Lung (tissue), 11 donors: ENCODE measurements at regions not wholly inside any gene's neighbourhood (a gene's known extent, or its start where the extent isn't known, plus 50 kb on each side); places are given as distances from the start of the nearest gene placed in this dataset.
A peak's percentile ranks its signal among the peaks of the same experiment; 100 is the strongest.
"Not testable (repeated sequence)": the region's sequence is repeated elsewhere in the genome, so short reads cannot be mapped to it uniquely, and the experiment has no call there.

Source experiments
- ATAC-seq: fragments of 200-7000 bp; cut with Tn5 transposase; one replicate; pipeline ENCODE4 v1.9.1; 2020; ENCODE audit warnings: moderate number of reproducible peaks; ENCODE audit not compliant: insufficient read depth, low FRiP score
- DNase-seq, 3 donors: peaks; one replicate each; pipeline ENCODE4 v3.0.0-alpha.2; 2013 to 2017
- H3K27ac ChIP-seq, 2 donors: one replicate each; pipeline ENCODE4 v1.5.1; 2013; ENCODE audit warnings: mild to moderate bottlenecking in 2 of 2, moderate library complexity in 2 of 2, control low read depth in 1 of 2, inconsistent platforms in 1 of 2, low read depth in 1 of 2, low read length in 1 of 2
- H3K27me3 ChIP-seq, 3 donors: one replicate each; pipeline ENCODE4 v1.5.1; 2013; ENCODE audit warnings: low read length in 2 of 3; ENCODE audit not compliant: control insufficient read depth in 3 of 3, insufficient read depth in 3 of 3
- H3K36me3 ChIP-seq, 4 donors: one replicate each; pipeline ENCODE4 v1.5.1; 2013; ENCODE audit warnings: low read length in 4 of 4, mild to moderate bottlenecking in 1 of 4, moderate library complexity in 1 of 4; ENCODE audit not compliant: control insufficient read depth in 4 of 4, insufficient read depth in 4 of 4
- H3K4me1 ChIP-seq, 5 donors: one replicate each; pipeline ENCODE4 v1.5.1; 2013; ENCODE audit warnings: low read length in 5 of 5, mild to moderate bottlenecking in 2 of 5, moderate library complexity in 1 of 5; ENCODE audit not compliant: control insufficient read depth in 5 of 5, insufficient read depth in 5 of 5
- H3K4me3 ChIP-seq: one replicate; pipeline ENCODE4 v1.5.1; 2013; ENCODE audit warnings: mild to moderate bottlenecking, control low read depth, moderate library complexity
- H3K9ac ChIP-seq, 2 donors: one replicate each; pipeline ENCODE4 v1.5.1; 2013; ENCODE audit warnings: low read length in 2 of 2, control low read depth in 1 of 2; ENCODE audit not compliant: insufficient read depth in 1 of 2
- H3K9me3 ChIP-seq, 4 donors: one replicate each; pipeline ENCODE4 v1.5.1; 2013; ENCODE audit warnings: low read length in 3 of 4, mild to moderate bottlenecking in 1 of 4, moderate library complexity in 1 of 4; ENCODE audit not compliant: control insufficient read depth in 4 of 4, insufficient read depth in 3 of 4
- WGBS, 2 donors: extraction: QIAGEN DNeasy Blood & Tissue Kit; methylation state at CpG; one replicate each; pipeline ENCODE4 v1.1.7; 2013; 5-methylcytosine and 5-hydroxymethylcytosine counted together
- TF ChIP-seq, protein P1 (sequence below): IDR thresholded peaks from 2 replicates; pipeline ENCODE4 v1.5.1; 2012; ENCODE audit warnings: mild to moderate bottlenecking; ENCODE audit errors: control extremely low read depth, extremely low read depth
- donor health status: control.
- donor health status: control.
- donor health status: Bipolar disorder and iron deficiency.
- donor health status: healthy.
- donor health status: DM: yes; HTN: yes; CAD: no.

DNA sequence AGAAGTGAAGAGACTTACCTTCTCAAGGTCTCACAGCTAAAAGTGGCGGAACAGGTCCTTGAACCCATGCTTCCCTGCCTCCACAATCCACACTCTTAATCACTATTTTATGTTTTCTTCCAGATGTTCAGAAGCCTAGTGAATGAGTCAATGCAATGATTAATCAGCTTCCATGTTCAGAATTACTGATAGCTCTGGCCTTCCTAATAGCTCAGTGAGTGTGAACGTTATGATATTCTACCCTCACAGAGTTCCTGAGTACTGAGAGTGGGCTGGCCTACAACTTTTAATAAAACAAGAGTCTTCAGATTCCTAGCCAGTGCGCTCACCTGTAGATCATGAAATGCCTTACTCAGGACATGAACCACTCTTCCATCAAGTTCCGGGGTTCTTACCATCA lies 443.0 kb upstream of the ADAMTS9 start:
- H3K4me1 ChIP-seq, result no peaks in the 10 kb centered on the region
- DNase-seq (no peak), ATAC-seq (no peak)
- no peaks in the 10 kb centered on the region for H3K27me3 ChIP-seq
- no peak overlapping the region for H3K9ac ChIP-seq
- H3K4me3 ChIP-seq, result no peak overlapping the region
- no peak overlapping the region for H3K27ac ChIP-seq
- no peaks in the 10 kb centered on the region for H3K9me3 ChIP-seq
- TF ChIP-seq, protein P1, sequence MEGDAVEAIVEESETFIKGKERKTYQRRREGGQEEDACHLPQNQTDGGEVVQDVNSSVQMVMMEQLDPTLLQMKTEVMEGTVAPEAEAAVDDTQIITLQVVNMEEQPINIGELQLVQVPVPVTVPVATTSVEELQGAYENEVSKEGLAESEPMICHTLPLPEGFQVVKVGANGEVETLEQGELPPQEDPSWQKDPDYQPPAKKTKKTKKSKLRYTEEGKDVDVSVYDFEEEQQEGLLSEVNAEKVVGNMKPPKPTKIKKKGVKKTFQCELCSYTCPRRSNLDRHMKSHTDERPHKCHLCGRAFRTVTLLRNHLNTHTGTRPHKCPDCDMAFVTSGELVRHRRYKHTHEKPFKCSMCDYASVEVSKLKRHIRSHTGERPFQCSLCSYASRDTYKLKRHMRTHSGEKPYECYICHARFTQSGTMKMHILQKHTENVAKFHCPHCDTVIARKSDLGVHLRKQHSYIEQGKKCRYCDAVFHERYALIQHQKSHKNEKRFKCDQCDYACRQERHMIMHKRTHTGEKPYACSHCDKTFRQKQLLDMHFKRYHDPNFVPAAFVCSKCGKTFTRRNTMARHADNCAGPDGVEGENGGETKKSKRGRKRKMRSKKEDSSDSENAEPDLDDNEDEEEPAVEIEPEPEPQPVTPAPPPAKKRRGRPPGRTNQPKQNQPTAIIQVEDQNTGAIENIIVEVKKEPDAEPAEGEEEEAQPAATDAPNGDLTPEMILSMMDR, result no peak
- H3K36me3 ChIP-seq, result no peaks in the 10 kb centered on the region
- 86 to 87% methylated on average over 4 of the region's 4 CpGs for WGBS, 2 donors

DNA sequence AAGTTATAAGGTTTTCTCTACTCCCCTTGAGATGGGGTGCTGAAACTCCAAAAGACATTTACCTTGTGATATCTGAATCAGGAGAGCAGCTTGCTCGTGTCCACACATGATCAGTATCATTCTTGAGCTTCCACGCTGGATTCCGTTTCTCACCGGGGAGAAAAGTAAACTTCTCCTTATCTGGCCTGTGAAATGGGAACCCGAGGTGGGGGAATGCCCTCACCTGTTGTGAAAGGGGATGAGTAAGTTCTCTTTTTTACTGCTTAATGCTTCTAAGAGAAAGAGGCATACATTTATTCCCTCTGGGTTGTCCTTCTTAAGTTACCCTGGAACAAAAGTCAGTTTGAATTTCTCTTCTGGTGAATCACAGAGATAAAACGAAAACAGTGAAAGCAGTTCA lies 440.5 kb upstream of the ADAMTS9 start:
- Histone ChIP-seq H3K9me3 (no peaks in the 10 kb centered on the region), H3K27me3 (no peaks in the 10 kb centered on the region), H3K4me1 (no peaks in the 10 kb centered on the region), H3K27ac (no peak overlapping the region), H3K4me3 (no peak overlapping the region), H3K9ac (no peak overlapping the region), H3K36me3 (no peaks in the 10 kb centered on the region)
- no peak for DNase-seq
- TF ChIP-seq, protein P1, result no peak
- no peak for ATAC-seq
- 76 to 79% methylated on average over 6 of the region's 6 CpGs for WGBS, 2 donors

DNA sequence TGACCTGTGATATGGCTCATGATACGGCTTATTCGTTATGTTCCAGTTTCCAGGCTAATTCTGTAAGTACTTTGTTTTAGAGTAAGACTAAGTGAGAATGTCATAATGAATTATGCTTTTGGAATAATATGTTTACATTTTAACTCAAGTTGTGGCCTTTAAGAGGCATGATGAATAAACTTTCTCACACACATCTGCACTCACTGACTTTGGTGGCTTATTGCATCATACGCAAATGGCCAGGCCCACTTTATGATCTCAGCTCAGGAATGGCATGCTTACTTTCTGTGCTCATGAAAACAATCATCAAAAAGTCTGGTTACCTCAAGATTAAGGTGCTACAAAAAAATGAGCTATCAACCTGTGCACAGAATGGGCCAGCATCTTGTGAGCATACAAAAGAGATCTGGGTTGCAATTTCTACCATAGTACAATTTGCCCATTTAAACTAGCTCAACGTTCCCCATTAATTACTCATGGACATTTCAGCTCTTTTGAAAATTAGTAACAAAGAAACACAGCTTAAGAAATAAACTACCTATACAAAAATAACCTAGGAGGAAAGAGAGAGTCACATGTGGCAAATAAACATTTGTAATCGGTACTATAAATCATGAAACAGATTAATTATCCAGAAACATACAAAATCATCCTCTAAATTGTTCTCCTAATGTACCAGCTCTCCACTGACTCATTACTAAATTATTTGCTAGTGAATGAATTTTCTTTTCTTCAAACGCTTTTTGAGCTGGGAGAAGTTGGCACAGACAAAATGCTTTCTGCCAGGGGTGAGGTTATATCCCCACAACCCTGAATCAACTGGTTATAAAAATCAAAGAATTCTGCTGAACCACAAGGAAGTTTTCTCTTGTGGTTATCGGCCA lies 439.0 kb upstream of the ADAMTS9 start:
- Histone ChIP-seq H3K4me1 (no peaks in the 10 kb centered on the region), H3K4me3 (no peak overlapping the region), H3K9ac (no peak overlapping the region), H3K9me3 (no peaks in the 10 kb centered on the region), H3K36me3 (no peaks in the 10 kb centered on the region), H3K27me3 (no peaks in the 10 kb centered on the region), H3K27ac (no peak overlapping the region)
- ATAC-seq (no peak), DNase-seq (peak in 1 of 3 donors; percentile 29)
- TF ChIP-seq, protein P1, result no peak
- WGBS, 2 donors, result 64 to 80% methylated on average over 7 of the region's 7 CpGs

DNA sequence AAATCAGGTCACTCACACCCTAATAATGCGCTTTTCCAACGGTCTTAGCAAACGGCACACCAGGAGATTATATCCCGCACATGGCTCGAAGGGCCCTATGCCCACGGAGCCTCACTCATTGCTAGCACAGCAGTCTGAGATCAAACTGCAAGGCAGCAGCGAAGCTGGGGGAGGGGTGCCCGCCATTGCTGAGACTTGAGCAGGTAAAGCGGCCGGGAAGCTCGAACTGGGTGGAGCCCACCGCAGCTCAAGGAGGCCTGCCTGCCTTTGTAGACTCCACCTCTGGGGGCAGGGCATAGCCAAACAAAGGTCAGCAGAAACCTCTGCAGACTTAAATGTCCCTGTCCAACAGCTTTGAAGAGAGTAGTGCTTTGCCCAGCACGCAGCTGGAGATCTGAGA lies 432.4 kb upstream of the ADAMTS9 start:
- H3K9me3 ChIP-seq, H3K4me1 ChIP-seq, H3K9ac ChIP-seq, DNase-seq, H3K36me3 ChIP-seq, ATAC-seq, H3K27ac ChIP-seq, H3K27me3 ChIP-seq, H3K4me3 ChIP-seq: not testable (repeated sequence)
- WGBS, 2 donors, result 95% methylated on average over 13 of the region's 13 CpGs
